ENCODE measurements at regions not wholly inside any gene's neighbourhood (a gene's known extent, or its start where the extent isn't known, plus 50 kb on each side); places are given as distances from the start of the nearest gene placed in this dataset.

GRCh38 chr3:168964736-168965135 is 698.8 kb downstream of the MECOM start:
- TF ChIP-seq CTCF (IDR thresholded peaks at IDR 0.05), result no peak
- no peak for TF ChIP-seq POLR2A (IDR thresholded peaks at IDR 0.05)

Data from right lobe of liver (tissue), 4 donors.